GM10266 (cell line): ENCODE measurements at regions not wholly inside any gene's neighbourhood (a gene's known extent, or its start where the extent isn't known, plus 50 kb on each side); places are given as distances from the start of the nearest gene placed in this dataset.

ENCODE experiments used
- DNase-seq: peaks from one replicate; pipeline ENCODE4 v3.0.0; 2012; ENCODE audit errors: extremely low spot score
- TF ChIP-seq, protein P1 (sequence below): IDR thresholded peaks from 2 replicates; pipeline ENCODE4 v1.5.1; 2012; ENCODE audit warnings: mild to moderate bottlenecking, low read depth; ENCODE audit not compliant: control insufficient read depth, insufficient read depth; ENCODE audit errors: missing control alignments

DNA sequence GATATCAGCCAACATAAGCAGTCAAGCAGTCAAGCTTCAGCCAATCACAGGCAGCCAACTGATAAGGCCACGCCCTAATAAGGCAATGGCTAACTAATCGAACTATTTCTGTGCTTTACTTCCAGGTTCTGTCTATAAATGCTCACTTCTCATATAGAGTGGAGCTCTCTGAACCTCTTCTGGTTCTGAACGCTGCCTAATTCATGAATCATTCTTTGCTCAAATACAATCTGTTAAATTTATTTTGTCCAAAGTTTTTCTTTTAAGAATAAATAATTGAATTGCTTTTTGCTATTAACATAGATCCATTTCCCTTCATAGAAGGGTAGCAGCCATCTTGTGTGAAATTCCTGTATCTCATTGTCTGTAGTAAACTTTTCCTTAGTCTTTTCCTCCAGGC is 97.9 kb upstream of the TMEM72 start:
- TF ChIP-seq, protein P1, sequence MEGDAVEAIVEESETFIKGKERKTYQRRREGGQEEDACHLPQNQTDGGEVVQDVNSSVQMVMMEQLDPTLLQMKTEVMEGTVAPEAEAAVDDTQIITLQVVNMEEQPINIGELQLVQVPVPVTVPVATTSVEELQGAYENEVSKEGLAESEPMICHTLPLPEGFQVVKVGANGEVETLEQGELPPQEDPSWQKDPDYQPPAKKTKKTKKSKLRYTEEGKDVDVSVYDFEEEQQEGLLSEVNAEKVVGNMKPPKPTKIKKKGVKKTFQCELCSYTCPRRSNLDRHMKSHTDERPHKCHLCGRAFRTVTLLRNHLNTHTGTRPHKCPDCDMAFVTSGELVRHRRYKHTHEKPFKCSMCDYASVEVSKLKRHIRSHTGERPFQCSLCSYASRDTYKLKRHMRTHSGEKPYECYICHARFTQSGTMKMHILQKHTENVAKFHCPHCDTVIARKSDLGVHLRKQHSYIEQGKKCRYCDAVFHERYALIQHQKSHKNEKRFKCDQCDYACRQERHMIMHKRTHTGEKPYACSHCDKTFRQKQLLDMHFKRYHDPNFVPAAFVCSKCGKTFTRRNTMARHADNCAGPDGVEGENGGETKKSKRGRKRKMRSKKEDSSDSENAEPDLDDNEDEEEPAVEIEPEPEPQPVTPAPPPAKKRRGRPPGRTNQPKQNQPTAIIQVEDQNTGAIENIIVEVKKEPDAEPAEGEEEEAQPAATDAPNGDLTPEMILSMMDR: no peak
- no peak for DNase-seq

GRCh38 chr10:44814929-44815328 is 96.2 kb upstream of the TMEM72 start:
- TF ChIP-seq, protein P1: no peak
- DNase-seq: no peak

DNA sequence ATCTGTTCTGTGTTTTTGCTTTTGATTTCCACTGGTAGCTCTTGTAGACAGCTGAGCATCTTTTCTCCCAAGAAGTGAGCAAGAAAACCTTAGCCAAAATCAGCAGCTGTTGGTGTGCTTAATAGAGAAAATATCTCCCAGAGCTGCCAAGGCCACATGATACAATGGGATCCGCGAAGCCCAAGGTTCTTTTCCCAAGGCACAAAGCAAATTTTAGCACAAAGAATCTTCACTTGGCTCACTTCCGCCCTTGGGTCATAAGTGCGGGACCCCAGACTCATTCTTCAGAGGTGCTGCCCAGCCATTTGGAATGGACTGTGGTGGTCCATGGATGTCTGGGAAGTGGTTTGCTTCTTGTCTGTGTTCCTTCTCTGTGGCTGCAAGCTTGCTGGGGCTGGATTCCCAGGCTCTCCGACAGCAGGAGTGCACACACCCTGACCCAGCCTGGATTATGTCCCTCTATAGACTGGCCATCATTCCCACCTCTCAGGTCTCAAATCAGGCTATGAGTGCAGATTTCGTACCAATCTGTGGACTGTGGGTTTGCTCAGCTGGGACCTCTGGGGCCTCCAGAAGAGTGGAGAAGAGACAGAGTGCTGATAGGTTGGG is 93.0 kb upstream of the TMEM72 start:
- DNase-seq: no peak
- TF ChIP-seq, protein P1: no peak

DNA sequence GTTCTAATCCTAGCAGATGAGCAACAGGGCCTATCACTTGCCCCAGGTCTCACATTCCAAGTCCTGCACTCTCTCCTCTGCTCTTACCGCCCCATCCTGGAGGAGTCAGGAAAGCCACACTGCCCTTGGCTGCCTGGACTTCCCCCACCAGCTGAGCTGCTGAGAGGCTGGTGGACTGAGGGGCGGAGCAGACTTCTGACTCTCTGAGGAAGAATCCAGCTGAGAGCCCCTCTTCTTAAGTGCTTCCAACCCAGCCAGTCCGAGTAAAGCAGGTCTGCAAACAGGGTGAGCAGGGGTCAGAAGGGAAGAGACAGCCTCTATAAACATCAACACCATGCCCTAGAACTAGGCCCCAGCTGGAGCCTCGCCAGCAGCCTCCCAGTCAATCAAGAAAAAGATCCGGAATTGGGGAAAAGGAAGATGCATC is 92.4 kb upstream of the TMEM72 start:
- no peak for DNase-seq
- TF ChIP-seq, protein P1: no peak

GRCh38 chr10:44820094-44820493 is 91.0 kb upstream of the TMEM72 start:
- no peak for DNase-seq
- TF ChIP-seq, protein P1: no peak

- TF ChIP-seq, protein P1: no peak
Measured at GRCh38 chr10:44821290-44821689, 89.8 kb upstream of the TMEM72 start.

GRCh38 chr10:44822349-44822748 is 88.8 kb upstream of the TMEM72 start:
- TF ChIP-seq, protein P1: no peak
- no peak for DNase-seq

More at GRCh38 chr10:44821290-44821689, 89.8 kb upstream of the TMEM72 start:
- DNase-seq: no peak
